ENCODE measurements at regions not wholly inside any gene's neighbourhood (a gene's known extent, or its start where the extent isn't known, plus 50 kb on each side); places are given as distances from the start of the nearest gene placed in this dataset.

DNA sequence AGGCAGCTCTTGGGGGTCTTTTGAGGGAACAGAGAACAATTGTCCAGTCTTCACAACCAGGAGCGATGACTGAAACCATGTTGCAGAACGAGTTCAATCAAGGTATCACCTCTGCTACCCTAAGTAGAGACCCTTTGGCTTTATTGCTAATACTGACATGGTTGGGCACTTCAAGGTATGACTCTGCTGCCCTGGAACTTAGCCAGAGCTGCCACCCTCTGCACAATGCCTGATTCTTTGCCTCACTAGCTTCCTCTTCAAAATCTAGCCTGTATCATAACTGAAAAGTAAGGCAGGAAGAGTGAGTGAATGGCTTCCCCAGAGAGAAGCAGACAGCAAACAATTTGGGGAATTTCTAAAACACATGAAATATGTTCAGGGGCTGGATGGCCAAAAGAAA, 592.7 kb upstream of the NRSN1 start:
- no peaks in the 10 kb centered on the region for H3K9me3 Mint-ChIP-seq (ENCODE audit: unreplicated experiment)
- H3K27me3 Mint-ChIP-seq (ENCODE audit: unreplicated experiment), result no peaks in the 10 kb centered on the region
- no peaks in the 10 kb centered on the region for H3K36me3 Mint-ChIP-seq (ENCODE audit: unreplicated experiment)
- DNase-seq (ENCODE audit: extremely low spot score, unreplicated experiment), result no peak
- H3K27ac Mint-ChIP-seq (ENCODE audit: unreplicated experiment), result no peak overlapping the region
- H3K4me3 Mint-ChIP-seq (ENCODE audit: unreplicated experiment), result no peak overlapping the region
- TF ChIP-seq, protein P1, sequence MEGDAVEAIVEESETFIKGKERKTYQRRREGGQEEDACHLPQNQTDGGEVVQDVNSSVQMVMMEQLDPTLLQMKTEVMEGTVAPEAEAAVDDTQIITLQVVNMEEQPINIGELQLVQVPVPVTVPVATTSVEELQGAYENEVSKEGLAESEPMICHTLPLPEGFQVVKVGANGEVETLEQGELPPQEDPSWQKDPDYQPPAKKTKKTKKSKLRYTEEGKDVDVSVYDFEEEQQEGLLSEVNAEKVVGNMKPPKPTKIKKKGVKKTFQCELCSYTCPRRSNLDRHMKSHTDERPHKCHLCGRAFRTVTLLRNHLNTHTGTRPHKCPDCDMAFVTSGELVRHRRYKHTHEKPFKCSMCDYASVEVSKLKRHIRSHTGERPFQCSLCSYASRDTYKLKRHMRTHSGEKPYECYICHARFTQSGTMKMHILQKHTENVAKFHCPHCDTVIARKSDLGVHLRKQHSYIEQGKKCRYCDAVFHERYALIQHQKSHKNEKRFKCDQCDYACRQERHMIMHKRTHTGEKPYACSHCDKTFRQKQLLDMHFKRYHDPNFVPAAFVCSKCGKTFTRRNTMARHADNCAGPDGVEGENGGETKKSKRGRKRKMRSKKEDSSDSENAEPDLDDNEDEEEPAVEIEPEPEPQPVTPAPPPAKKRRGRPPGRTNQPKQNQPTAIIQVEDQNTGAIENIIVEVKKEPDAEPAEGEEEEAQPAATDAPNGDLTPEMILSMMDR (IDR thresholded peaks at IDR 0.05), result no peak
- no peaks in the 10 kb centered on the region for H3K4me1 Mint-ChIP-seq (ENCODE audit: unreplicated experiment)

DNA sequence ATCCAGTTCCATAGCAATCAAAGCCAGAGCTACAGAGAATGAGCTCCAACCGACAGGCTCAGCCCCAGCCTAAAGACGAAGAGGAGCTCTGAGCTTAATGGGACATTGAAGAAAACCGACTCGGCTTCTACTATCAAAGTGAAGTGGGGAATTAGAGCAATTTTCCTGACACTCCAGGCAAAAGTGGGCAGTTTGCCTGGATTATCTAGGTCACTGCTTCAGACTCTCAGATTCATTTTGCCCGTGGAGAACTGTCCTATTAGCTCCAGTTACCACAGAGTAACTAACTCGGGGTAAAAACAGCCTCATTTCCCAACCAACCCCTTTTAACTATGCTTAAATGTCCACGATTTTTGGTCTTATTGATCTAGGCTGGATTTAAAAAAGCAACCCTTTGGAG, 592.1 kb upstream of the NRSN1 start:
- H3K36me3 Mint-ChIP-seq (ENCODE audit: unreplicated experiment), result no peaks in the 10 kb centered on the region
- DNase-seq (ENCODE audit: extremely low spot score, unreplicated experiment), result no peak
- H3K27me3 Mint-ChIP-seq (ENCODE audit: unreplicated experiment), result no peaks in the 10 kb centered on the region
- no peaks in the 10 kb centered on the region for H3K9me3 Mint-ChIP-seq (ENCODE audit: unreplicated experiment)
- TF ChIP-seq, protein P1 (IDR thresholded peaks at IDR 0.05), result no peak
- no peak overlapping the region for H3K4me3 Mint-ChIP-seq (ENCODE audit: unreplicated experiment)
- no peaks in the 10 kb centered on the region for H3K4me1 Mint-ChIP-seq (ENCODE audit: unreplicated experiment)
- no peak overlapping the region for H3K27ac Mint-ChIP-seq (ENCODE audit: unreplicated experiment)

DNA sequence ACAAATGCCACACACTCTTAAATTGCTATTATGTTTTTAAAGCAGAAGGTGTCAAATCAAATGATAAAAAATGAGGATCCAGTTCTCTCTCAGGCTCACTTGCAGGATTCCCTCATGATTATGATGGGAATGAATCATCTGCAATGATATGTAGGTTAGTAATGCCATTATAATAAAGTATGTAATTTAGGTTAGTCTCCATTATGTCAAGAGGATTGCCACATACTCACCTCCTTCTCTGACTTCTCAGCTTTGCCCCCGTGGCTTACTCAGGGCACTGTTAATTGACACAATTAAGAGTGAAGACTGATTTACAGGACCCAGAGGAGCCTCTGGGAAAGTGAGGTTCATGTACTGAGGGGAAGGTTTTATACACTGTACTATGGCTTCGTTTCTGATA, 591.7 kb upstream of the NRSN1 start:
- Mint-ChIP-seq H3K27me3 (ENCODE audit: unreplicated experiment) (no peaks in the 10 kb centered on the region), H3K36me3 (ENCODE audit: unreplicated experiment) (no peaks in the 10 kb centered on the region), H3K4me3 (ENCODE audit: unreplicated experiment) (no peak overlapping the region), H3K27ac (ENCODE audit: unreplicated experiment) (no peak overlapping the region), H3K9me3 (ENCODE audit: unreplicated experiment) (no peaks in the 10 kb centered on the region), H3K4me1 (ENCODE audit: unreplicated experiment) (no peaks in the 10 kb centered on the region)
- TF ChIP-seq, protein P1 (IDR thresholded peaks at IDR 0.05), result no peak
- no peak for DNase-seq (ENCODE audit: extremely low spot score, unreplicated experiment)

DNA sequence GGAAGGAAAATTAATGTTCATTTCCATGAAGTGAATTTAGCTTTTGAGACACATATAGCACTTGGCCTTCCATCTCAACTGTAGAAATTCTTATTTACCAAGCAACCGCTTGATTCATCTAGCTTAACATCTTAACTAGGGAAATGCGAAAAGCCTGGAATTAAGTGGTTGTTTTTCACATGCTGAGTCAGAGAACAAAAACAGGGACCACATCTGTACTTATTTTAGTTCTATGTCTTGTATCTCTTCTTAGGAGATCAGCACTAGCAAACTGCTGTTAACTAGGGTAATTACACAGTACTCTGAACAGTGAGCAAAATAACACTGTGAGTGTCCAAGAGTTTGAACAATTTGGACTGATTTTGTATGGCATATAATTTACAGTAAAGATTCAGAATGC, 590.9 kb upstream of the NRSN1 start:
- H3K4me3 Mint-ChIP-seq (ENCODE audit: unreplicated experiment), result no peak overlapping the region
- TF ChIP-seq, protein P1 (IDR thresholded peaks at IDR 0.05), result no peak
- no peaks in the 10 kb centered on the region for H3K36me3 Mint-ChIP-seq (ENCODE audit: unreplicated experiment)
- no peaks in the 10 kb centered on the region for H3K4me1 Mint-ChIP-seq (ENCODE audit: unreplicated experiment)
- no peak overlapping the region for H3K27ac Mint-ChIP-seq (ENCODE audit: unreplicated experiment)
- no peak for DNase-seq (ENCODE audit: extremely low spot score, unreplicated experiment)
- no peaks in the 10 kb centered on the region for H3K9me3 Mint-ChIP-seq (ENCODE audit: unreplicated experiment)
- no peaks in the 10 kb centered on the region for H3K27me3 Mint-ChIP-seq (ENCODE audit: unreplicated experiment)

DNA sequence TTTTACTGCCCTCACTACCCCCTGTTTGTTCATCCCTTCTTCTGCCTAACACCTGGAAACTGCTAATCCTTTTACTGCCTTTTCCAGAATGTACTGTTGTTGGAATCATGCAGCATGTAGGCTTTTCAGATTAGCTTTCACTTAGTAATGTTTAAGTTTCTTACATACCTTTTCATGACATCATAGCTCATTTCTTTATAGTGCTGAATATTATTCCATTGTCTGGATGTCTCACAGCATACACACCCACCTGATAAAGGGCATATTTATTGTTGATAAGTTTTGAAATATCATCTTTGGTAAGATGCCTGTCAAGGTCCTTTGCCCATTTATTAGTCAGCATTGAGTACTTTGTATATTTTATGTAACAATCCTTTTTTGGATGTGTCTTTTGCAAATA, 588.2 kb upstream of the NRSN1 start:
- no peaks in the 10 kb centered on the region for H3K4me1 Mint-ChIP-seq (ENCODE audit: unreplicated experiment)
- DNase-seq (ENCODE audit: extremely low spot score, unreplicated experiment), result no peak
- no peaks in the 10 kb centered on the region for H3K9me3 Mint-ChIP-seq (ENCODE audit: unreplicated experiment)
- TF ChIP-seq, protein P1 (IDR thresholded peaks at IDR 0.05), result no peak
- no peaks in the 10 kb centered on the region for H3K36me3 Mint-ChIP-seq (ENCODE audit: unreplicated experiment)
- no peaks in the 10 kb centered on the region for H3K27me3 Mint-ChIP-seq (ENCODE audit: unreplicated experiment)
- no peak overlapping the region for H3K4me3 Mint-ChIP-seq (ENCODE audit: unreplicated experiment)
- H3K27ac Mint-ChIP-seq (ENCODE audit: unreplicated experiment), result no peak overlapping the region

Data from osteocyte (in vitro differentiated cells).